KMS-11 (cell line): ENCODE measurements at regions not wholly inside any gene's neighbourhood (a gene's known extent, or its start where the extent isn't known, plus 50 kb on each side); places are given as distances from the start of the nearest gene placed in this dataset.

Source experiments
- H2AFZ ChIP-seq: fragments of 200-600 bp; sonication (generic); 2 replicates; pipeline ENCODE4 v1.6.1; 2016; ENCODE audit warnings: antibody characterized with exemption, mixed run types, low read depth
- H3K27ac ChIP-seq: fragments of 200-600 bp; sonication (generic); 2 replicates; pipeline ENCODE4 v1.6.1; 2016; ENCODE audit warnings: mild to moderate bottlenecking, mixed run types
- H3K27me3 ChIP-seq: fragments of 200-600 bp; sonication (generic); 2 replicates; pipeline ENCODE4 v1.6.1; 2017; ENCODE audit warnings: mild to moderate bottlenecking, low read depth, mixed run types, moderate library complexity; ENCODE audit not compliant: insufficient read depth
- H3K36me3 ChIP-seq: fragments of 200-600 bp; sonication (generic); 2 replicates; pipeline ENCODE4 v1.6.1; 2017; ENCODE audit warnings: mild to moderate bottlenecking, mixed run types; ENCODE audit not compliant: insufficient read depth
- H3K4me1 ChIP-seq: fragments of 200-600 bp; sonication (generic); 2 replicates; pipeline ENCODE4 v1.6.1; 2016; ENCODE audit warnings: mild to moderate bottlenecking, low read depth, mixed run types; ENCODE audit not compliant: poor library complexity, severe bottlenecking
- H3K4me2 ChIP-seq: fragments of 200-600 bp; sonication (generic); 2 replicates; pipeline ENCODE4 v1.7.0; 2016; ENCODE audit warnings: mild to moderate bottlenecking, mixed run types
- H3K4me3 ChIP-seq: fragments of 200-600 bp; sonication (generic); IDR thresholded peaks from 2 replicates; pipeline ENCODE4 v1.6.1; 2017; ENCODE audit warnings: low read depth, low read length, mixed read lengths; ENCODE audit not compliant: insufficient read depth
- H3K79me2 ChIP-seq: fragments of 200-600 bp; sonication (generic); 2 replicates; pipeline ENCODE4 v1.6.1; 2016; ENCODE audit warnings: low read depth, mixed run types; ENCODE audit not compliant: insufficient read depth
- H3K9ac ChIP-seq: fragments of 200-600 bp; sonication (generic); 2 replicates; pipeline ENCODE4 v1.6.1; 2016; ENCODE audit warnings: mild to moderate bottlenecking, mixed run types
- H4K20me1 ChIP-seq: fragments of 200-600 bp; sonication (generic); 2 replicates; pipeline ENCODE4 v1.6.1; 2016; ENCODE audit warnings: mild to moderate bottlenecking, mixed run types; ENCODE audit not compliant: insufficient read depth
- CTCF ChIP-seq: fragments of 200-600 bp; sonication (generic); conservative IDR thresholded peaks from 2 replicates; pipeline ENCODE4 v1.6.1; 2017; ENCODE audit warnings: low read depth, mild to moderate bottlenecking, antibody characterized with exemption, low read length, moderate library complexity, mixed read lengths

- no peak overlapping the region for H2AFZ ChIP-seq
- H3K4me1 ChIP-seq, result no peaks in the 10 kb centered on the region
- H3K27ac ChIP-seq, result no peak overlapping the region
- no peaks in the 10 kb centered on the region for H4K20me1 ChIP-seq
- no peak overlapping the region for H3K4me3 ChIP-seq
- H3K79me2 ChIP-seq, result no peaks in the 10 kb centered on the region
- H3K9ac ChIP-seq, result no peak overlapping the region
- TF ChIP-seq CTCF, result no peak
- H3K27me3 ChIP-seq, result peaks cover 9% of the 10 kb centered on the region; the same call in 1 of the 2 replicates
- H3K4me2 ChIP-seq, result no peak overlapping the region
- H3K36me3 ChIP-seq, result no peaks in the 10 kb centered on the region
Observed at GRCh38 chr12:132393245-132393795, 63.9 kb upstream of the GALNT9 start.

- Histone ChIP-seq H3K9ac (no peak overlapping the region), H3K4me2 (no peak overlapping the region), H3K27ac (no peak overlapping the region), H3K4me1 (no peaks in the 10 kb centered on the region), H3K36me3 (no peaks in the 10 kb centered on the region), H2AFZ (no peak overlapping the region), H3K27me3 (peaks cover 9% of the 10 kb centered on the region; the same call in 1 of the 2 replicates), H3K79me2 (no peaks in the 10 kb centered on the region), H3K4me3 (no peak overlapping the region), H4K20me1 (no peaks in the 10 kb centered on the region)
- no peak for TF ChIP-seq CTCF
Observed at GRCh38 chr12:132392389-132393244, 63.2 kb upstream of the GALNT9 start.

GRCh38 chr12:132391326-132392041 is 62.1 kb upstream of the GALNT9 start:
- H3K27me3 ChIP-seq, result peaks cover 9% of the 10 kb centered on the region; the same call in 1 of the 2 replicates
- no peaks in the 10 kb centered on the region for H3K4me1 ChIP-seq
- no peaks in the 10 kb centered on the region for H4K20me1 ChIP-seq
- no peak overlapping the region for H3K4me3 ChIP-seq
- no peak for TF ChIP-seq CTCF
- no peak overlapping the region for H2AFZ ChIP-seq
- no peak overlapping the region for H3K9ac ChIP-seq
- H3K36me3 ChIP-seq, result no peaks in the 10 kb centered on the region
- H3K79me2 ChIP-seq, result no peaks in the 10 kb centered on the region
- H3K4me2 ChIP-seq, result no peak overlapping the region
- H3K27ac ChIP-seq, result no peak overlapping the region

GRCh38 chr12:132390287-132391076 is 61.1 kb upstream of the GALNT9 start:
- no peak for TF ChIP-seq CTCF
- H3K27me3 ChIP-seq, result peaks cover 13% of the 10 kb centered on the region; the same call in 1 of the 2 replicates
- H2AFZ ChIP-seq, result no peak overlapping the region
- H3K4me1 ChIP-seq, result no peaks in the 10 kb centered on the region
- no peaks in the 10 kb centered on the region for H3K79me2 ChIP-seq
- no peak overlapping the region for H3K9ac ChIP-seq
- no peak overlapping the region for H3K4me2 ChIP-seq
- no peaks in the 10 kb centered on the region for H4K20me1 ChIP-seq
- no peak overlapping the region for H3K27ac ChIP-seq
- no peaks in the 10 kb centered on the region for H3K36me3 ChIP-seq
- H3K4me3 ChIP-seq, result no peak overlapping the region
